Breast epithelium (tissue), 4 donors: ENCODE measurements at regions not wholly inside any gene's neighbourhood (a gene's known extent, or its start where the extent isn't known, plus 50 kb on each side); places are given as distances from the start of the nearest gene placed in this dataset.

Source experiments
- DNase-seq, 2 donors: peaks; one replicate each; pipeline ENCODE4 v3.0.0-alpha.2; 2019; ENCODE audit warnings: low spot score in 2 of 2
- H3K27ac ChIP-seq, 2 donors: fragments of 200-600 bp; sonication (generic) in 1 of 2; one replicate each; pipeline ENCODE4 v1.5.1; 2016 to 2019; ENCODE audit warnings: mild to moderate bottlenecking in 1 of 2
- H3K27me3 ChIP-seq, 2 donors: fragments of 200-600 bp; sonication (generic) in 1 of 2; one replicate each; pipeline versions ENCODE4 v1.5.1 to v1.6.0; 2017 to 2019; ENCODE audit warnings: control low read depth in 1 of 2, mild to moderate bottlenecking in 1 of 2
- H3K36me3 ChIP-seq: fragments of 200-600 bp; one replicate; pipeline ENCODE4 v1.5.1; 2019
- H3K4me1 ChIP-seq, 2 donors: fragments of 200-600 bp; sonication (generic); one replicate each; pipeline ENCODE4 v1.5.1; 2016 to 2019; ENCODE audit warnings: control low read depth in 1 of 2
- H3K4me3 ChIP-seq, 3 donors: fragments of 200-600 bp; sonication (generic); 1 replicate in 2 of 3; 2 replicates in 1 of 3; pipeline ENCODE4 v1.5.1; 2016 to 2019; ENCODE audit warnings: mild to moderate bottlenecking in 3 of 3, moderate library complexity in 2 of 3
- H3K9me3 ChIP-seq, 2 donors: fragments of 200-600 bp; sonication (generic) in 1 of 2; one replicate each; pipeline ENCODE4 v1.5.1; 2016 to 2019; ENCODE audit warnings: control low read depth in 1 of 2
- CTCF ChIP-seq, 3 donors: fragments of 450-650 bp; IDR thresholded peaks; one replicate each; pipeline ENCODE4 v1.5.1; 2016 to 2017; ENCODE audit warnings: antibody characterized with exemption in 3 of 3, mild to moderate bottlenecking in 3 of 3, moderate library complexity in 3 of 3
- POLR2A ChIP-seq: fragments of 450-650 bp; IDR thresholded peaks from one replicate; pipeline ENCODE4 v1.6.1; 2016; ENCODE audit warnings: antibody characterized with exemption, mild to moderate bottlenecking, moderate library complexity
- POLR2AphosphoS5 ChIP-seq, 3 donors: sonication (generic); formaldehyde crosslinking; IDR thresholded peaks; one replicate each; pipeline ENCODE4 v1.6.1; 2017; ENCODE audit warnings: antibody characterized with exemption in 3 of 3
- intact Hi-C: fragments of 100-400 bp; cut with DNase I; formaldehyde crosslinking; loops from one replicate; pipeline ENCODE4 v1.15.1; 2023; ENCODE audit warnings: low total_unique reads

- Histone ChIP-seq H3K27ac (no peak overlapping the region), H3K9me3 (peaks cover 0 to 12% of the 10 kb centered on the region in 2 donors), H3K27me3 (peaks cover 0 to 82% of the 10 kb centered on the region in 2 donors), H3K4me3 (no peak overlapping the region), H3K36me3 (no peaks in the 10 kb centered on the region), H3K4me1 (no peaks in the 10 kb centered on the region)
- DNase-seq = no peak
- intact Hi-C loops = loop anchor here (10.0 kb wide), 1 partner anchor 530 kb away; no protein-coding TSS in a partner anchor
- TF ChIP-seq POLR2AphosphoS5 (IDR thresholded peaks at IDR 0.05) = no peak
- no peak for TF ChIP-seq POLR2A
- TF ChIP-seq CTCF (IDR thresholded peaks at IDR 0.05) = no peak
These were observed 159.0 kb downstream of the TRIM27 start for GRCh38 chr6:28764761-28765282.

- peaks cover 0 to 91% of the 10 kb centered on the region in 2 donors for H3K27me3 ChIP-seq
- H3K4me3 ChIP-seq = no peak overlapping the region
- H3K4me1 ChIP-seq = no peaks in the 10 kb centered on the region
- intact Hi-C loops = loop anchor here (10.0 kb wide), 1 partner anchor 529 kb away; no protein-coding TSS in a partner anchor
- TF ChIP-seq CTCF (IDR thresholded peaks at IDR 0.05) = no peak
- TF ChIP-seq POLR2A = no peak
- no peak for TF ChIP-seq POLR2AphosphoS5 (IDR thresholded peaks at IDR 0.05)
- H3K36me3 ChIP-seq = no peaks in the 10 kb centered on the region
- H3K27ac ChIP-seq = no peak overlapping the region
- peaks cover 0 to 12% of the 10 kb centered on the region in 2 donors for H3K9me3 ChIP-seq
- DNase-seq = no peak
These were observed 157.8 kb downstream of the TRIM27 start for GRCh38 chr6:28765978-28766351.

GRCh38 chr6:28766426-28766825 lies 157.4 kb downstream of the TRIM27 start:
- H3K27me3 ChIP-seq = peaks cover 0 to 91% of the 10 kb centered on the region in 2 donors
- intact Hi-C loops = loop anchor here (10.0 kb wide), 1 partner anchor 528 kb away; no protein-coding TSS in a partner anchor

GRCh38 chr6:28767133-28767532 lies 156.7 kb downstream of the TRIM27 start:
- H3K4me1 ChIP-seq = no peaks in the 10 kb centered on the region
- no peaks in the 10 kb centered on the region for H3K36me3 ChIP-seq
- intact Hi-C loops = loop anchor here (10.0 kb wide), 1 partner anchor 528 kb away; no protein-coding TSS in a partner anchor
- TF ChIP-seq POLR2A (no peak), CTCF (IDR thresholded peaks at IDR 0.05) (no peak), POLR2AphosphoS5 (IDR thresholded peaks at IDR 0.05) (no peak)
- DNase-seq = no peak
- peaks cover 0 to 12% of the 10 kb centered on the region in 2 donors for H3K9me3 ChIP-seq
- peaks cover 5 to 94% of the 10 kb centered on the region in 2 donors for H3K27me3 ChIP-seq
- H3K27ac ChIP-seq = no peak overlapping the region
- H3K4me3 ChIP-seq = no peak overlapping the region

More at GRCh38 chr6:28766426-28766825, 157.4 kb downstream of the TRIM27 start:
- TF ChIP-seq POLR2AphosphoS5 (IDR thresholded peaks at IDR 0.05) = no peak
- no peak for TF ChIP-seq POLR2A
- no peak for TF ChIP-seq CTCF (IDR thresholded peaks at IDR 0.05)
- Histone ChIP-seq H3K9me3 (peaks cover 0 to 12% of the 10 kb centered on the region in 2 donors), H3K4me1 (no peaks in the 10 kb centered on the region), H3K27ac (no peak overlapping the region), H3K4me3 (no peak overlapping the region), H3K36me3 (no peaks in the 10 kb centered on the region)
- no peak for DNase-seq

GRCh38 chr6:28767691-28768090 lies 156.1 kb downstream of the TRIM27 start:
- TF ChIP-seq POLR2AphosphoS5 (IDR thresholded peaks at IDR 0.05) (no peak), POLR2A (no peak), CTCF (IDR thresholded peaks at IDR 0.05) (no peak)
- Histone ChIP-seq H3K27ac (no peak overlapping the region), H3K4me1 (no peaks in the 10 kb centered on the region), H3K27me3 (peaks cover 5 to 99% of the 10 kb centered on the region in 2 donors), H3K36me3 (no peaks in the 10 kb centered on the region), H3K9me3 (peaks cover 0 to 12% of the 10 kb centered on the region in 2 donors), H3K4me3 (no peak overlapping the region)
- DNase-seq = no peak
- intact Hi-C loops = loop anchor here (10.0 kb wide), 1 partner anchor 527 kb away; no protein-coding TSS in a partner anchor
